HEK293T (cell line): ENCODE measurements at regions not wholly inside any gene's neighbourhood (a gene's known extent, or its start where the extent isn't known, plus 50 kb on each side); places are given as distances from the start of the nearest gene placed in this dataset.
A peak's percentile ranks its signal among the peaks of the same experiment; 100 is the strongest.

Source experiments
- CTCF ChIA-PET: fragments of 350-600 bp; formaldehyde crosslinking; extraction: SDS; loops from one replicate; lab custom pipeline; 2021; ENCODE audit warnings: antibody characterized with exemption, inconsistent platforms; lab: Yijun Ruan, JAX
- POLR2A ChIA-PET: fragments of 350-600 bp; formaldehyde crosslinking; extraction: SDS; loops from one replicate; lab custom pipeline; 2020; ENCODE audit warnings: antibody characterized with exemption, inconsistent platforms; lab: Yijun Ruan, JAX
- DNase-seq: peaks from one replicate; pipeline ENCODE4 v3.0.0; 2012; ENCODE audit warnings: mixed read lengths; ENCODE audit errors: extremely low spot score
- ARNT ChIP-seq: fragments of 450-650 bp; IDR thresholded peaks from 2 replicates; pipeline ENCODE4 v1.6.1; 2017; ENCODE audit warnings: mild to moderate bottlenecking
- BHLHE40 ChIP-seq: fragments of 450-650 bp; IDR thresholded peaks from 2 replicates; pipeline ENCODE4 v1.6.1; 2016; ENCODE audit warnings: mild to moderate bottlenecking, moderate library complexity, borderline replicate concordance
- CTBP1 ChIP-seq: fragments of 450-650 bp; IDR thresholded peaks from 2 replicates; pipeline ENCODE4 v1.6.1; 2016; ENCODE audit warnings: borderline replicate concordance
- ELF4 ChIP-seq: fragments of 450-650 bp; IDR thresholded peaks from 2 replicates; pipeline ENCODE4 v1.6.1; 2017; ENCODE audit warnings: antibody characterized with exemption
- FOXA1 ChIP-seq: fragments of 450-650 bp; IDR thresholded peaks from 2 replicates; pipeline ENCODE4 v1.6.1; 2016; ENCODE audit warnings: mild to moderate bottlenecking
- FOXK2 ChIP-seq: fragments of 450-650 bp; IDR thresholded peaks from 2 replicates; pipeline ENCODE4 v1.6.1; 2016; ENCODE audit warnings: mild to moderate bottlenecking
- FOXM1 ChIP-seq: fragments of 450-650 bp; IDR thresholded peaks from 2 replicates; pipeline ENCODE4 v1.6.1; 2017; ENCODE audit warnings: mild to moderate bottlenecking, borderline replicate concordance
- HDGF ChIP-seq: fragments of 450-650 bp; IDR thresholded peaks from 2 replicates; pipeline ENCODE4 v1.6.1; 2017; ENCODE audit warnings: antibody characterized with exemption, borderline replicate concordance
- L3MBTL2 ChIP-seq: fragments of 450-650 bp; conservative IDR thresholded peaks from 2 replicates; pipeline ENCODE4 v1.6.1; 2016; ENCODE audit warnings: mild to moderate bottlenecking
- LEF1 ChIP-seq: fragments of 450-650 bp; IDR thresholded peaks from 2 replicates; pipeline ENCODE4 v1.6.1; 2017; ENCODE audit warnings: mild to moderate bottlenecking, borderline replicate concordance
- NFRKB ChIP-seq: fragments of 450-650 bp; IDR thresholded peaks from 2 replicates; pipeline ENCODE4 v1.6.1; 2016; ENCODE audit warnings: mild to moderate bottlenecking, moderate library complexity
- PKNOX1 ChIP-seq: fragments of 450-650 bp; IDR thresholded peaks from 2 replicates; pipeline ENCODE4 v1.6.1; 2016
- SP1 ChIP-seq: fragments of 450-650 bp; IDR thresholded peaks from 2 replicates; pipeline ENCODE4 v1.6.1; 2017
- SUZ12 ChIP-seq: fragments of 450-650 bp; IDR thresholded peaks from 2 replicates; pipeline ENCODE4 v1.6.1; 2016; ENCODE audit warnings: mild to moderate bottlenecking
- TARDBP ChIP-seq: fragments of 450-650 bp; IDR thresholded peaks from 2 replicates; pipeline ENCODE4 v1.6.1; 2016
- ZNF384 ChIP-seq: fragments of 450-650 bp; IDR thresholded peaks from 2 replicates; pipeline ENCODE4 v1.6.1; 2016

DNA sequence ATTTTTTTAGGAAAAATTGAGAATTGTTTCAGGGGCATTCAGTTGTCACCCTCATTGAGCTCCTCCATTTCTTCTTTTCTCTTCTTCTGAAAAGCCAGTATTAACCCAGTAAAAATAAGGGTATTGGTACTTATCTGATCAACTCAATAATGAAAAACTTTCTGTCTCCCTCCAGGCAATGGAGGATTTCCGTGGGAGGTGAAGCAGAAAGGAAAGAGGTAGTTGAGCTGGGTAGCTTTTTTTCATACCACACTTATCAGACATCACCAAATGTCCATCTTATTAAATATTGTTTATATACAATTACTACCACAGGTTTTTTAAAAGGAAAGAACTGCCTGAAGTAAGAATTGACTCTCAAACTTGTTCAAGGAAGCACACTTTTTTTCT lies 731.1 kb upstream of the ZNF608 start:
- ChIA-PET POLR2A (interaction anchor here (0.7 kb wide), 1 partner anchor 1117 kb away, joined by 3 read pairs; the partner anchor contains the start of gene ALDH7A1), CTCF (interaction anchor here (0.6 kb wide), 1 partner anchor 1209 kb away, joined by 3 read pairs; no protein-coding TSS in a partner anchor)
- no peak for DNase-seq
- TF ChIP-seq LEF1, result no peak
- no peak for TF ChIP-seq ARNT
- no peak for TF ChIP-seq TARDBP
- TF ChIP-seq BHLHE40, result no peak

- no peak for DNase-seq
- ChIA-PET CTCF (no interaction called here), POLR2A (no interaction called here)
- TF ChIP-seq ARNT (no peak), FOXM1 (no peak), FOXK2 (no peak), NFRKB (no peak), HDGF (no peak), ELF4 (no peak), FOXA1 (no peak), BHLHE40 (no peak), SUZ12 (no peak), PKNOX1 (no peak), SP1 (no peak), CTBP1 (no peak), TARDBP (no peak), ZNF384 (no peak), L3MBTL2 (no peak), LEF1 (no peak)
Observed at GRCh38 chr5:125478599-125478998, 732.2 kb upstream of the ZNF608 start.

DNA sequence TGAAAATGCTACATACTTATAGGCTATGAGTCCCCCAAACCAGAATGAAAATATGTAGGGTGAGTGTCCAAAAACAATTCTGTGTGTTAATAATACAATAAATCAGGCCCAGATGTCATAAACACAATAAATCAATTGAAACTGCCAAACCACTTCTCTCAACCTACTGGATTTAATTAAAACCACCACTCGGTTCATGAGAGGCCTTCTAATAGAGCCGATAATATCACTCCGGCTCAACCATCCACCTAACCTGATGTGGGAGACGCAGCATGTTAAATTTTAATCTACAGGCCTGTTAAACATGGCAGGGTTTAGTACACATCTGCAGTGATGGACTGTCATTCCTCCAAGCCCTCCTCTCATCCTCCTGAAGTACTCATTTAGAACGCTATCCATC lies 734.5 kb upstream of the ZNF608 start:
- CTCF ChIA-PET, result no interaction called here
- POLR2A ChIA-PET, result interaction anchor here (1.0 kb wide), 1 partner anchor 732 kb away, joined by 3 read pairs; no protein-coding TSS in a partner anchor
- no peak for TF ChIP-seq NFRKB
- TF ChIP-seq FOXK2, result no peak
- TF ChIP-seq PKNOX1, result peak; percentile 65
- TF ChIP-seq ELF4, result no peak
- no peak for TF ChIP-seq BHLHE40
- DNase-seq, result no peak

DNA sequence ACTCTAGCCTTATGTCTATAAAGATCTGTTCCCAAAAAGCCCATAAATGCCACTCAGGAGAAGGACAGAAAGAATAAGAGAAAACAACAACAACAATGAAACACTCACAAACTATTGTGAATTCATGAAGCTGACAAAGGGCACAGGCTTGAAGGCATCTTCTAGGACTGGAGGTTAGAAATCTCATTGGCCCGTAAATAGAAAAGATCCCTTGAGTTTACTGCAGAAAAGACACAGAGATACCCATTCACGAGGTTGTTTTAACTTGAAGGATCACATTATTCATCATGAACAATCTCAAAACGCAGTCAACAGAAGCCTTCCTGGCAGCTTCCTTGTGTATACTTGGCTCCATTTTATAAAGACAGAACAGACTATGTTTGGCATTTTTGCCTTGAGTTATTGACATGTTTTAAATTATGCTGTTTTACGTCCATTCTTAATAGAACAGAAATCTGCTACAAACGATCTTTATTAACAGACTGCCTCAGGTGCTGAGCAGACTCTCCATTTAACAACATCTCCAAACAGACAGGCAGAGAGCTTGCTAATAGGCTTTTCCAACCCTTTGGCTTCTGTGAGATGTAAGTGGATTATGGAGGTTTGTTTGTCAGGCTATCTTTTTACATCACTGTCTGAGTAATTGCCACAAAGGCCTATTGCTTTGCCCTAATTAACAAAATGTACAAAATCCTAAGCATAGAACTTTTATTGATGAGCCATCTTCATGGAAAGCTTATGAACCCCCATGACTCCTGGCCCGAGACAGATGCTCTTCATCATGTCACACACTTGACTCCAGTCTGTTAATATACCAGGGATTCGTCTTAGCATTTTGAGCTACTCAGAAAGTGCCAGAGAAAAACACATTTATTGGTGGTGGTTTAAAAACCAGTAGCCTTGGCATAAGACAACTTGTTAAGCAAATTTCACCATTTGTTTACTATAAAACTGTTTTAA lies 735.3 kb upstream of the ZNF608 start:
- ChIA-PET POLR2A (interaction anchor here (1.0 kb wide), 1 partner anchor 733 kb away, joined by 3 read pairs; no protein-coding TSS in a partner anchor), CTCF (no interaction called here)
- TF ChIP-seq HDGF (no peak), ZNF384 (no peak), FOXK2 (no peak), SUZ12 (no peak), SP1 (no peak), ELF4 (no peak), BHLHE40 (no peak), PKNOX1 (no peak), ARNT (no peak), TARDBP (no peak)
- DNase-seq, result no peak

DNA sequence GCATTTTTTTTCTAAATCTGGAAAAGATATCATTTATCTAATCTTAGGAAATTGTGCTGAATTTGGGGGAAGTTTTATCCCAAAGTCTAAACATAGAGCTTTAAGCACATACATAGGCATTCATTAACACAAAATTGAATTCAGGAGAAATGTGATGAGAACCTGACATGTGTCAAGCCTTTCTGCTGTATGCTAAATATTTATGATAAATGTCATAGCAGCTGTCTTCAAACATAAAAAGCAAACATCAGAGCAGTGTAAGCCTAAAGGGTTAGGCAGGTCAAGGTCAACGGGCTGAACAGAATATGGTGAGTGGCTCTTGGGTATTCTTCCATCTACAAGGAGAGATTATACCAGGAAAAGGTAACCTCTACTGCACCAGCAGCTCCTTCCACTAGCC lies 737.2 kb upstream of the ZNF608 start:
- DNase-seq, result no peak
- CTCF ChIA-PET, result interaction anchor here (0.7 kb wide), 1 partner anchor 15 kb away, joined by 5 read pairs; no protein-coding TSS in a partner anchor
- TF ChIP-seq ZNF384, result no peak
- no peak for TF ChIP-seq ELF4
- TF ChIP-seq HDGF, result no peak
- TF ChIP-seq ARNT, result no peak
- TF ChIP-seq LEF1, result no peak
- TF ChIP-seq FOXK2, result no peak
- no peak for TF ChIP-seq SUZ12
- no peak for TF ChIP-seq NFRKB
- no peak for TF ChIP-seq TARDBP
- no peak for TF ChIP-seq FOXA1
- no peak for TF ChIP-seq SP1
- TF ChIP-seq PKNOX1, result no peak
- no peak for TF ChIP-seq FOXM1
- TF ChIP-seq L3MBTL2, result no peak
- POLR2A ChIA-PET, result interaction anchor here (2.3 kb wide), 1 partner anchor 71 kb away, joined by 6 read pairs; no protein-coding TSS in a partner anchor

- POLR2A ChIA-PET, result interaction anchor here (0.8 to 2.3 kb wide), 5 partner anchors 72 to 1111 kb away, joined by 3 to 18 read pairs (median 6); partner anchors contain the start of gene ALDH7A1
- peak; percentile 10 for DNase-seq
- CTCF ChIA-PET, result no interaction called here
- TF ChIP-seq CTBP1, result no peak
- peak; percentile 95 for TF ChIP-seq PKNOX1
Observed at GRCh38 chr5:125484272-125484741, 737.9 kb upstream of the ZNF608 start.
